Endothelial cell of umbilical vein (primary cell): ENCODE measurements at regions not wholly inside any gene's neighbourhood (a gene's known extent, or its start where the extent isn't known, plus 50 kb on each side); places are given as distances from the start of the nearest gene placed in this dataset.

Source experiments
- BruUV-seq: library from RNA; stranded (reverse); fragments of 400-500 nt; replicated peaks from 2 replicates; lab custom pipeline; 2021; lab: Mats Ljungman, UMichigan
- CTCF ChIA-PET: fragments of 300-600, 350-600 bp; sonication (Branson Sonifier 250); formaldehyde crosslinking; loops from one replicate; lab custom pipeline; 2021; ENCODE audit warnings: antibody characterized with exemption, inconsistent platforms; lab: Charles Lee
- POLR2A ChIA-PET: fragments of 300-600, 350-600 bp; sonication (Branson Sonifier 250); formaldehyde crosslinking; loops from one replicate; lab custom pipeline; 2021; ENCODE audit warnings: antibody characterized with exemption, inconsistent platforms; lab: Charles Lee
- DNase-seq: peaks from one replicate; pipeline ENCODE4 v3.0.0-alpha.2; 2011; ENCODE audit warnings: low read depth, low spot score
- FAIRE-seq: peaks from 2 replicates; lab custom pipeline; 2011; peaks lifted over from hg19 to GRCh38; lab: Jason Lieb, UNC
- H2AFZ ChIP-seq: 2 replicates; pipeline ENCODE4 v1.6.0; 2012; ENCODE audit warnings: low read depth, low read length, control low read depth, inconsistent platforms
- H3K27ac ChIP-seq: 2 replicates; pipeline ENCODE4 v1.5.1; 2011; ENCODE audit warnings: low read depth, mild to moderate bottlenecking, control low read depth, low read length, moderate library complexity; ENCODE audit not compliant: insufficient read depth
- H3K27me3 ChIP-seq, 2 experiments: 2 replicates each; pipeline versions ENCODE4 v1.6.0 to v1.6.1; 2011; ENCODE audit warnings: low read length in 2 of 2, mixed read lengths in 1 of 2; ENCODE audit not compliant: control insufficient read depth in 2 of 2, insufficient read depth in 2 of 2
- H3K36me3 ChIP-seq, 2 experiments: 2 replicates in 1 of 2; 3 replicates in 1 of 2; pipeline ENCODE4 v1.5.1; 2011; ENCODE audit warnings: low read length in 2 of 2, mild to moderate bottlenecking in 1 of 2, moderate library complexity in 1 of 2; ENCODE audit not compliant: control insufficient read depth in 2 of 2, insufficient read depth in 2 of 2; ENCODE audit errors: extremely low read depth in 1 of 2
- H3K4me1 ChIP-seq: 3 replicates; pipeline ENCODE4 v1.5.1; 2011; ENCODE audit warnings: mild to moderate bottlenecking, low read length; ENCODE audit not compliant: control insufficient read depth, insufficient read depth; ENCODE audit errors: extremely low read depth
- H3K4me2 ChIP-seq: 2 replicates; pipeline ENCODE4 v1.6.1; 2011; ENCODE audit warnings: low read length, control low read depth, mixed read lengths; ENCODE audit not compliant: insufficient read depth
- H3K4me3 ChIP-seq, 3 experiments: fragments of 200-600 bp in 1 of 3; sonication (generic), shearing (Covaris generic) in 1 of 3; replicated peaks in 1 of 3; 2 replicates each; pipeline ENCODE4 v1.5.1; 2011 to 2016; ENCODE audit warnings: control low read depth in 3 of 3, low read length in 3 of 3, mild to moderate bottlenecking in 2 of 3, inconsistent platforms in 1 of 3, low read depth in 1 of 3, moderate library complexity in 1 of 3; ENCODE audit not compliant: insufficient read depth in 1 of 3
- H3K79me2 ChIP-seq: 2 replicates; pipeline ENCODE4 v1.6.0; 2012; ENCODE audit warnings: low read length, inconsistent platforms; ENCODE audit not compliant: control insufficient read depth, insufficient read depth
- H3K9ac ChIP-seq: replicated peaks from 2 replicates; pipeline ENCODE3; 2011; ENCODE audit warnings: low read length, control low read depth; ENCODE audit not compliant: insufficient read depth; ENCODE audit errors: extremely low read depth
- H3K9me1 ChIP-seq: replicated peaks from 3 replicates; pipeline ENCODE4 v1.6.0; 2011; ENCODE audit warnings: mild to moderate bottlenecking, low read length; ENCODE audit not compliant: control insufficient read depth, insufficient read depth; ENCODE audit errors: extremely low read depth
- H3K9me3 ChIP-seq: replicated peaks from 2 replicates; pipeline ENCODE4 v1.5.1; 2012; ENCODE audit warnings: low read length, inconsistent platforms; ENCODE audit not compliant: control insufficient read depth, insufficient read depth
- H4K20me1 ChIP-seq: replicated peaks from 2 replicates; pipeline ENCODE3; 2011; ENCODE audit warnings: mild to moderate bottlenecking, low read length; ENCODE audit not compliant: control insufficient read depth, insufficient read depth; ENCODE audit errors: extremely low read depth
- CTCF ChIP-seq, 2 donors: IDR thresholded peaks; 1 replicate in 1 of 2; 2 replicates in 1 of 2; pipeline ENCODE4 v1.5.1; 2011; ENCODE audit warnings: low read length in 2 of 2, mild to moderate bottlenecking in 2 of 2, moderate library complexity in 2 of 2, control low read depth in 1 of 2, inconsistent platforms in 1 of 2, low read depth in 1 of 2; ENCODE audit not compliant: insufficient read depth in 1 of 2; ENCODE audit errors: extremely low read depth in 1 of 2
- EZH2 ChIP-seq: IDR thresholded peaks from 2 replicates; pipeline ENCODE4 v1.6.1; 2012; ENCODE audit warnings: borderline replicate concordance, low read depth, mild to moderate bottlenecking, moderate library complexity, low read length, inconsistent platforms; ENCODE audit not compliant: severe bottlenecking
- FOS ChIP-seq: IDR thresholded peaks from 2 replicates; pipeline ENCODE4 v1.6.1; 2011; ENCODE audit warnings: mild to moderate bottlenecking, low read length, moderate library complexity, borderline replicate concordance; ENCODE audit not compliant: insufficient read depth
- GATA2 ChIP-seq: IDR thresholded peaks from 2 replicates; pipeline ENCODE4 v1.7.0; 2011; ENCODE audit warnings: low read depth, mild to moderate bottlenecking, moderate library complexity, mixed read lengths, low read length; ENCODE audit not compliant: insufficient read length, insufficient read depth
- JUN ChIP-seq: IDR thresholded peaks from 2 replicates; pipeline ENCODE4 v1.6.1; 2011; ENCODE audit warnings: borderline replicate concordance, low read depth; ENCODE audit not compliant: insufficient read length, insufficient read depth
- MYC ChIP-seq: IDR thresholded peaks from one replicate; pipeline ENCODE4 v1.6.1; 2011; ENCODE audit warnings: mild to moderate bottlenecking, low read depth, low read length
- POLR2A ChIP-seq: IDR thresholded peaks from 2 replicates; pipeline ENCODE4 v1.6.1; 2012; ENCODE audit warnings: low read depth, mild to moderate bottlenecking, control low read depth, low read length
- POLR2AphosphoS5 ChIP-seq: IDR thresholded peaks from 2 replicates; pipeline ENCODE4 v1.6.1; 2012; ENCODE audit warnings: low read depth, mild to moderate bottlenecking, control low read depth, low read length, moderate library complexity; ENCODE audit not compliant: insufficient read depth
- dilution Hi-C: fragments of 300-500 bp; cut with MboI; formaldehyde crosslinking; loops from one replicate; pipeline ENCODE4 v1.15.0; 2019; ENCODE audit warnings: low sequenced_read_pairs; ENCODE audit not compliant: extremely low pct_ligation_motif_present
- intact Hi-C: fragments of 100-400 bp; cut with micrococcal nuclease; formaldehyde crosslinking; loops from one replicate; pipeline ENCODE4 v1.10.0; 2022
- TF ChIP-seq, protein P1 (sequence below): IDR thresholded peaks from 2 replicates; pipeline ENCODE4 v1.6.1; 2011; ENCODE audit not compliant: insufficient read depth, insufficient read length

GRCh38 chr2:40725040-40725439 is 273.1 kb upstream of the SLC8A1 start:
- Histone ChIP-seq H4K20me1 (no peaks in the 10 kb centered on the region), H3K4me3 (no peak overlapping the region), H3K27ac (no peak overlapping the region), H3K9me1 (no peaks in the 10 kb centered on the region), H3K9ac (no peak overlapping the region), H3K79me2 (no peaks in the 10 kb centered on the region), H3K36me3 (no peaks in the 10 kb centered on the region), H3K4me2 (no peak overlapping the region), H3K27me3 (no peaks in the 10 kb centered on the region), H3K9me3 (no peaks in the 10 kb centered on the region), H3K4me1 (no peaks in the 10 kb centered on the region), H2AFZ (no peak overlapping the region)
- DNase-seq (no peak), FAIRE-seq (no peak)
- TF ChIP-seq JUN (no peak), CTCF (IDR thresholded peaks at IDR 0.05; ENCODE audit: extremely low read depth in 1 of 2, insufficient read depth in 1 of 2, low read depth in 1 of 2, low read length in 2 of 2) (no peak), GATA2 (no peak), POLR2AphosphoS5 (no peak), MYC (no peak), EZH2 (no peak), POLR2A (no peak), FOS (no peak)
- TF ChIP-seq, protein P1, sequence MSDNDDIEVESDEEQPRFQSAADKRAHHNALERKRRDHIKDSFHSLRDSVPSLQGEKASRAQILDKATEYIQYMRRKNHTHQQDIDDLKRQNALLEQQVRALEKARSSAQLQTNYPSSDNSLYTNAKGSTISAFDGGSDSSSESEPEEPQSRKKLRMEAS = no peak
- no TSS peak for BruUV-seq
- CTCF ChIA-PET = interaction anchor here (1.1 kb wide), 1 partner anchor 811 kb away, joined by 4 read pairs; no protein-coding TSS in a partner anchor
- intact Hi-C loops = no loop called here
- POLR2A ChIA-PET = no interaction called here
- dilution Hi-C loops = no loop called here
